Right lobe of liver (tissue), 4 donors: ENCODE measurements at regions not wholly inside any gene's neighbourhood (a gene's known extent, or its start where the extent isn't known, plus 50 kb on each side); places are given as distances from the start of the nearest gene placed in this dataset.

Source experiments
- CTCF ChIP-seq, 4 donors: fragments of 200-600 bp in 3 of 4; fragments of 450-650 bp in 1 of 4; IDR thresholded peaks; one replicate each; pipeline versions ENCODE4 v1.5.1 to v1.8.0; 2016 to 2022; ENCODE audit warnings: antibody characterized with exemption in 4 of 4, mild to moderate bottlenecking in 2 of 4
- POLR2A ChIP-seq: fragments of 450-650 bp; IDR thresholded peaks from one replicate; pipeline ENCODE4 v1.6.1; 2017; ENCODE audit warnings: antibody characterized with exemption, mild to moderate bottlenecking
- donor health status: DM: no; HTN: no; CAD: no.
- donor health status: DM: no; HTN: no; CAD: no.
- donor health status: DM: no; HTN: yes; CAD: no.

GRCh38 chr20:47428164-47428563 is 71.7 kb upstream of the ZMYND8 start:
- no peak for TF ChIP-seq CTCF (IDR thresholded peaks at IDR 0.05)
- no peak for TF ChIP-seq POLR2A
